ENCODE measurements at regions not wholly inside any gene's neighbourhood (a gene's known extent, or its start where the extent isn't known, plus 50 kb on each side); places are given as distances from the start of the nearest gene placed in this dataset.

DNA sequence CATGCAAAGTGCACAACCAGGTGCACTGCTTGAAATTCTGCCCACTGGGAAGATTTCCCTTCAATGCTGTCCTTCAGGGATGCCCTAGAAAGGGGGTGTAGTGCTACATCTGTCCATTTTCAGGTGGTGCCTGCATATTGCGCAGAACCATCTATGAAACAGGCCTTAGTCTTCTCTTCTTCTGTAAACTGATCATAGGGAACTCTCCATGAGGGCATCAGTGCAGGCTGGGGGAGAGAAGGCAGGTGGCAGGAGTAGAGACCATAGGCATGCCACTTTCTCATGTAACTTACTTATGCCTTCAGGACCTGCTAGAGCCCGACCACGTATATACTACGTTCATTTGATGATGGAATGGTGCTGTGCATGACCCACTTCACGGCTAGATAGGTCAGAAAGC lies 912.1 kb downstream of the SLC4A3 start:
- Histone ChIP-seq H3K36me3 (no peaks in the 10 kb centered on the region), H3K4me1 (no peaks in the 10 kb centered on the region), H3K27me3 (no peaks in the 10 kb centered on the region), H3K9me3 (no peaks in the 10 kb centered on the region), H3K27ac (no peak overlapping the region), H3K4me3 (no peak overlapping the region)
- no peak for DNase-seq (ENCODE audit: extremely low spot score in 2 of 2)
- intact Hi-C loops (cut with DNase I): no loop called here
- TF ChIP-seq POLR2AphosphoS5 (IDR thresholded peaks at IDR 0.05; ENCODE audit: insufficient read depth in 1 of 2, low read depth in 1 of 2) (no peak), POLR2A (IDR thresholded peaks at IDR 0.05) (no peak)
- TF ChIP-seq, protein P1, sequence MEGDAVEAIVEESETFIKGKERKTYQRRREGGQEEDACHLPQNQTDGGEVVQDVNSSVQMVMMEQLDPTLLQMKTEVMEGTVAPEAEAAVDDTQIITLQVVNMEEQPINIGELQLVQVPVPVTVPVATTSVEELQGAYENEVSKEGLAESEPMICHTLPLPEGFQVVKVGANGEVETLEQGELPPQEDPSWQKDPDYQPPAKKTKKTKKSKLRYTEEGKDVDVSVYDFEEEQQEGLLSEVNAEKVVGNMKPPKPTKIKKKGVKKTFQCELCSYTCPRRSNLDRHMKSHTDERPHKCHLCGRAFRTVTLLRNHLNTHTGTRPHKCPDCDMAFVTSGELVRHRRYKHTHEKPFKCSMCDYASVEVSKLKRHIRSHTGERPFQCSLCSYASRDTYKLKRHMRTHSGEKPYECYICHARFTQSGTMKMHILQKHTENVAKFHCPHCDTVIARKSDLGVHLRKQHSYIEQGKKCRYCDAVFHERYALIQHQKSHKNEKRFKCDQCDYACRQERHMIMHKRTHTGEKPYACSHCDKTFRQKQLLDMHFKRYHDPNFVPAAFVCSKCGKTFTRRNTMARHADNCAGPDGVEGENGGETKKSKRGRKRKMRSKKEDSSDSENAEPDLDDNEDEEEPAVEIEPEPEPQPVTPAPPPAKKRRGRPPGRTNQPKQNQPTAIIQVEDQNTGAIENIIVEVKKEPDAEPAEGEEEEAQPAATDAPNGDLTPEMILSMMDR (IDR thresholded peaks at IDR 0.05): no peak

DNA sequence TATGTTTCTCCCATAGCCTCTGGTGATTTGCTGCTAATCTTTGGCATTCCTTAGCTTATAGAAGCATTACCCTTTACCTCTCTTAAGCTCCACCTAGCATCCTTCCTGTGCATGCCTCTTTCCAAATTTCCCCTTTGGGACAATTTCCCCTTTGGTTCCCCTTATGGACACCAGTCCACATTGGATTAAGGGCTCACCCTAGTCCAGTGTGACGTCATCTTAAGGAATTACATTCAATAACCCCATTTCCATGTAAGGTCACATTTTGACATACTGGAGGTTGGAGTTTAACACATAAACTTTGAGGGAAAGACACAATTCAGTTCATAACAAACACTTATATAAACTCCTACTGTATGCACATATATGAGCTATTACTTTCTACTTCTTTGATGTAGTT lies 916.6 kb downstream of the SLC4A3 start:
- Histone ChIP-seq H3K27ac (no peak overlapping the region), H3K4me3 (no peak overlapping the region), H3K27me3 (no peaks in the 10 kb centered on the region), H3K36me3 (no peaks in the 10 kb centered on the region), H3K4me1 (no peaks in the 10 kb centered on the region), H3K9me3 (no peaks in the 10 kb centered on the region)
- intact Hi-C loops (cut with DNase I): no loop called here
- DNase-seq (ENCODE audit: extremely low spot score in 2 of 2): no peak
- TF ChIP-seq POLR2A (IDR thresholded peaks at IDR 0.05) (no peak), POLR2AphosphoS5 (IDR thresholded peaks at IDR 0.05; ENCODE audit: insufficient read depth in 1 of 2, low read depth in 1 of 2) (no peak)
- TF ChIP-seq, protein P1 (IDR thresholded peaks at IDR 0.05): no peak

DNA sequence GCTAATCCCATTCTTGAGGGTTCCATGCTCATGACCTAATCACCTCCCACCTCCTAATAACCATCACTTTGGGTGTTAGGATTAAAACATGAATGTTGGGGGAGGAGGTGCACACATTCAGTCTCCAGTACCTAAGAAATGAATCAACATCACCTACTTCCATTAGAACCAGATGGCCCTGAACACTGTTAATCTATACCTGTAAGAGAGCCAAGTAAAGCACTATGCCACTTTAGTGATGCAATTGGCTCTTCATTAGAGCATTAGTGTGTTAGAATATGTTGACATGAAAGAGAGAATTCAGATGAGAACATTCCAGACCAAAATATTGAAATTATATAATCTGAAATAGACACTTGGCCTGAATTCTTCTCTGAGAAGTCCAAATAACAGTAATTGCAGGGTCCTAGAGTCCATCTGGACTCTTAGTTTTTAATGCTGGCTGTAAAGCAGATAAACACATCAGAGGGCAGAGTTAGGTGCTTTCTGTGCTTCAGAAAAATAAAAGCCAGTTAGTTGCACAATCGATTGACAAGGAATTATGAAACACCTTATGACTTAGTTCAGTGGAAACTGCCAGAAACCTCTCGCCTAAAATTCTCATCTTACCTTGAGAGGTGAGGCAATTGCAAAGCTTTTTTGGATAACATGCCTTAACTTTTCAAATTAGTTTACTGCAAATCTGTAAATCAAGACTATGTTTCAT lies 923.7 kb downstream of the SLC4A3 start:
- Histone ChIP-seq H3K4me3 (no peak overlapping the region), H3K36me3 (no peaks in the 10 kb centered on the region), H3K27ac (no peak overlapping the region), H3K9me3 (no peaks in the 10 kb centered on the region), H3K27me3 (no peaks in the 10 kb centered on the region), H3K4me1 (no peaks in the 10 kb centered on the region)
- DNase-seq (ENCODE audit: extremely low spot score in 2 of 2): no peak
- TF ChIP-seq, protein P1 (IDR thresholded peaks at IDR 0.05): no peak
- TF ChIP-seq POLR2AphosphoS5 (IDR thresholded peaks at IDR 0.05; ENCODE audit: insufficient read depth in 1 of 2, low read depth in 1 of 2) (peak in 1 of 2 donors; percentile 32), POLR2A (IDR thresholded peaks at IDR 0.05) (no peak)
- intact Hi-C loops (cut with DNase I): no loop called here

DNA sequence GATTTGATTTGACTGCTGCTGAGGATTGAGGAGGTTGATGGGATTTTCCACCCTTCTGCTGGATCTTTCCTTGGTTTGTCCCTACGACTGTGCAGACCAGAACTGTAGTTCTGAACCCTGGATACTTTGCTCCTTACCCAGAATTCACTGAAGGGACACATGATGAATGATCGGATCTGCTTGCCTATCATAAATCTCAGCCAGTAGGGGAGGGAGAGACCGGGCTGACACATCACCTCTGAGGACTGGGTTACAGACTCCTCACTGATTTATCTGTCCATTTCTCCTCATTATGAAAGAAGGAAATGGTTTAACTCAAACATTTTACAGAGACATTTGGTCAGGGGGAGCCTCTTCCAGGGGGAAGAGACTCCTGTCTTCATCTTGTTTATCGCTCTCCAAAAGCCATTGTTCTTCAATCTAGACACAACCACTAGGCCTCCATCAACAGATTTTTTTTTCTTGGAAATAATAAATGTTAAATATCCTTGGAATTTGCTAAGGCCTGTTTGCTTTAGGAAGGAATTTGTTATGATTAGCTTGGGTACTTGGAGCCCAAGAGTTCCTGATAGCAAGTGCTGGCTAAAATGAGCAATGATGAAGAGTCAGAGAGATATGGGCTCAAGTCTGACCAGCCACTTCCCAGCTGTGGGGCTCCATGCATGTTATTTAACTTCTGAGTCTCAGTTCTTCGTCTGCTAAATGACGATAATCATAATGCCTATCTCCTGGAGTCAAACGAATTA lies 925.5 kb downstream of the SLC4A3 start:
- DNase-seq (ENCODE audit: extremely low spot score in 2 of 2): no peak
- intact Hi-C loops (cut with DNase I): no loop called here
- H3K9me3 ChIP-seq: no peaks in the 10 kb centered on the region
- H3K4me3 ChIP-seq: no peak overlapping the region
- H3K4me1 ChIP-seq: no peaks in the 10 kb centered on the region
- no peaks in the 10 kb centered on the region for H3K27me3 ChIP-seq
- H3K27ac ChIP-seq: no peak overlapping the region
- no peak for TF ChIP-seq POLR2A (IDR thresholded peaks at IDR 0.05)
- TF ChIP-seq, protein P1 (IDR thresholded peaks at IDR 0.05): no peak
- no peaks in the 10 kb centered on the region for H3K36me3 ChIP-seq
